Panc1 (cell line): ENCODE measurements at regions not wholly inside any gene's neighbourhood (a gene's known extent, or its start where the extent isn't known, plus 50 kb on each side); places are given as distances from the start of the nearest gene placed in this dataset.

Experiments used
- ATAC-seq: fragments of 200-7000 bp; cut with Tn5 transposase; 2 replicates; pipeline ENCODE4 v1.9.1; 2020; ENCODE audit warnings: mild to moderate bottlenecking, moderate library complexity
- BruUV-seq: library from RNA; stranded (reverse); fragments of 400-500 nt; replicated peaks from 2 replicates; lab custom pipeline; 2021; lab: Mats Ljungman, UMichigan
- CTCF ChIA-PET: fragments of 300-600 bp; sonication (Branson Sonifier 250); formaldehyde crosslinking; loops from one replicate; lab custom pipeline; 2022; ENCODE audit warnings: antibody characterized with exemption; lab: Charles Lee
- POLR2A ChIA-PET: fragments of 300-600 bp; sonication (Branson Sonifier 250); formaldehyde crosslinking; loops from one replicate; lab custom pipeline; 2022; ENCODE audit warnings: antibody characterized with exemption; lab: Charles Lee
- DNase-seq: peaks from one replicate; pipeline ENCODE4 v3.0.0-alpha.2; 2010; ENCODE audit warnings: low read depth, low spot score
- H3K27ac ChIP-seq: 2 replicates; pipeline ENCODE4 v1.5.1; 2011; ENCODE audit warnings: mild to moderate bottlenecking, low read length, inconsistent platforms
- H3K27me3 ChIP-seq: fragments of 200-500 bp; sonication (Bioruptor generic); 2 replicates; pipeline ENCODE4 v1.6.0; 2014; ENCODE audit warnings: low read length, inconsistent platforms; ENCODE audit not compliant: control insufficient read depth, insufficient read depth
- H3K36me3 ChIP-seq: fragments of 200-500 bp; sonication (Bioruptor generic); 2 replicates; pipeline ENCODE4 v1.5.1; 2014; ENCODE audit warnings: inconsistent platforms, mild to moderate bottlenecking, low read length, moderate library complexity; ENCODE audit not compliant: control insufficient read depth, insufficient read depth
- H3K4me1 ChIP-seq: 2 replicates; pipeline ENCODE4 v1.5.1; 2011; ENCODE audit warnings: inconsistent platforms, mild to moderate bottlenecking, low read length, moderate library complexity; ENCODE audit not compliant: control insufficient read depth, insufficient read depth
- H3K4me3 ChIP-seq, 2 experiments: 2 replicates each; pipeline ENCODE4 v1.5.1; 2011 to 2012; ENCODE audit warnings: low read depth in 2 of 2, low read length in 2 of 2, mild to moderate bottlenecking in 2 of 2, inconsistent platforms in 1 of 2, moderate library complexity in 1 of 2
- H3K9me3 ChIP-seq: fragments of 200-500 bp; sonication (Bioruptor generic); 2 replicates; pipeline ENCODE4 v1.5.1; 2014; ENCODE audit warnings: low read depth, mild to moderate bottlenecking, inconsistent platforms, low read length, moderate library complexity; ENCODE audit not compliant: control insufficient read depth, insufficient read depth
- CTCF ChIP-seq: fragments of 450-650 bp; IDR thresholded peaks from 2 replicates; pipeline ENCODE4 v1.5.1; 2017; ENCODE audit warnings: mild to moderate bottlenecking
- POLR2AphosphoS5 ChIP-seq: IDR thresholded peaks from 2 replicates; pipeline ENCODE4 v1.6.1; 2012; ENCODE audit warnings: mild to moderate bottlenecking, low read depth, low read length, moderate library complexity
- REST ChIP-seq, 2 experiments: IDR thresholded peaks; 2 replicates each; pipeline ENCODE4 v1.6.1; 2011 to 2012; ENCODE audit warnings: low read depth in 2 of 2, control low read depth in 1 of 2, low read length in 1 of 2, mild to moderate bottlenecking in 1 of 2, moderate library complexity in 1 of 2; ENCODE audit not compliant: insufficient read depth in 1 of 2
- SIN3A ChIP-seq: IDR thresholded peaks from 2 replicates; pipeline ENCODE4 v1.6.1; 2012; ENCODE audit warnings: low read depth, mild to moderate bottlenecking, low read length, moderate library complexity, borderline replicate concordance; ENCODE audit not compliant: insufficient read depth
- TCF7L2 ChIP-seq: IDR thresholded peaks from 2 replicates; pipeline ENCODE4 v1.6.1; 2011; ENCODE audit warnings: mild to moderate bottlenecking, low read depth, low read length, inconsistent platforms
- in situ Hi-C: cut with HindIII; loops from 2 replicates; pipeline ENCODE4 v1.10.0; 2016; ENCODE audit warnings: low sequenced_read_pairs, low pct_unique_long_range_greater_than_20kb
- intact Hi-C: fragments of 100-400 bp; cut with micrococcal nuclease; formaldehyde crosslinking; loops from one replicate; pipeline ENCODE4 v1.10.0; 2022; ENCODE audit not compliant: unreplicated experiment

GRCh38 chr17:63185420-63185819, 219.4 kb downstream of the TANC2 start:
- TF ChIP-seq CTCF (no peak), SIN3A (no peak), TCF7L2 (no peak), REST (IDR thresholded peaks at IDR 0.05; ENCODE audit: insufficient read depth in 1 of 2, low read depth in 2 of 2, low read length in 1 of 2) (no peak), POLR2AphosphoS5 (no peak)
- CTCF ChIA-PET: no interaction called here
- ATAC-seq: no peak
- DNase-seq: no peak
- Histone ChIP-seq H3K27me3 (no peaks in the 10 kb centered on the region), H3K27ac (no peak overlapping the region), H3K9me3 (no peaks in the 10 kb centered on the region), H3K4me1 (no peaks in the 10 kb centered on the region), H3K4me3 (no peak overlapping the region), H3K36me3 (no peaks in the 10 kb centered on the region)
- in situ Hi-C loops (no loop called here), intact Hi-C loops (no loop called here)
- POLR2A ChIA-PET: no interaction called here
- BruUV-seq: no TSS peak

DNA sequence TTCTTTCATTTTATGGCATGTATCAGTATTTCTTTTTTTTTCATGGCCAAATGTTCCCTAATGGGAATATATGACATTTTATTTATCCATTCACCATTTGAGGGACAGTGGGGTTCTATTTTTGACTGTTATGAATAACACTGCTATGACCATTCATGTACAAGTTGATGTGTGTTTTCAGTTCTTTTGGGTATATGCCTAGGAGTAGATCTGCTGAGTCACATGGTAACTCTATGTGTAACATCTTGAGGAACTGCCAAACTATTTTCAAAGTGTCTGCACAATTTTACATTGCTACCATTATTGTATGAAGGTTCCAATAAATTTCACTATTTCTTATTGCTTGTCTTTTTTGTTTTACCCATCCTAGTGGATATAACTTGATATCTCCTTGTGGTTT, 223.0 kb downstream of the TANC2 start:
- ATAC-seq (no peak), DNase-seq (peak; percentile 5)
- in situ Hi-C loops: no loop called here
- H3K36me3 ChIP-seq: no peaks in the 10 kb centered on the region
- TF ChIP-seq POLR2AphosphoS5: no peak
- CTCF ChIA-PET: no interaction called here
- H3K27me3 ChIP-seq: no peaks in the 10 kb centered on the region
- H3K9me3 ChIP-seq: no peaks in the 10 kb centered on the region
- intact Hi-C loops: no loop called here
- POLR2A ChIA-PET: no interaction called here
- H3K4me3 ChIP-seq: no peak overlapping the region
- BruUV-seq: no TSS peak
- no peak overlapping the region; the same call in 1 of the 2 replicates for H3K27ac ChIP-seq
- no peaks in the 10 kb centered on the region for H3K4me1 ChIP-seq

GRCh38 chr17:63189930-63190329, 223.9 kb downstream of the TANC2 start:
- TF ChIP-seq REST (IDR thresholded peaks at IDR 0.05; ENCODE audit: insufficient read depth in 1 of 2, low read depth in 2 of 2, low read length in 1 of 2) (no peak), SIN3A (no peak), TCF7L2 (no peak), POLR2AphosphoS5 (no peak), CTCF (no peak)
- intact Hi-C loops: no loop called here
- in situ Hi-C loops: no loop called here
- no peak overlapping the region for H3K27ac ChIP-seq
- no TSS peak for BruUV-seq
- ChIA-PET POLR2A (no interaction called here), CTCF (no interaction called here)
- DNase-seq: no peak
- ATAC-seq: no peak
- no peaks in the 10 kb centered on the region for H3K9me3 ChIP-seq
- H3K36me3 ChIP-seq: peaks cover 3% of the 10 kb centered on the region; the same call in 1 of the 2 replicates
- no peaks in the 10 kb centered on the region for H3K27me3 ChIP-seq
- no peaks in the 10 kb centered on the region for H3K4me1 ChIP-seq
- no peak overlapping the region for H3K4me3 ChIP-seq
